Endometrial microvascular endothelial cells (primary cell): ENCODE measurements at regions not wholly inside any gene's neighbourhood (a gene's known extent, or its start where the extent isn't known, plus 50 kb on each side); places are given as distances from the start of the nearest gene placed in this dataset.

Source experiments
- in situ Hi-C: cut with HindIII; loops from 2 replicates; pipeline ENCODE4 v1.10.0; 2017; ENCODE audit warnings: low sequenced_read_pairs, low pct_unique_long_range_greater_than_20kb; ENCODE audit errors: inconsistent ontology term

- in situ Hi-C loops, result no loop called here
These were observed 394.3 kb downstream of the GADD45G start for GRCh38 chr9:89999176-89999533.

GRCh38 chr9:89999534-90000370 lies 394.9 kb downstream of the GADD45G start:
- in situ Hi-C loops, result no loop called here

DNA sequence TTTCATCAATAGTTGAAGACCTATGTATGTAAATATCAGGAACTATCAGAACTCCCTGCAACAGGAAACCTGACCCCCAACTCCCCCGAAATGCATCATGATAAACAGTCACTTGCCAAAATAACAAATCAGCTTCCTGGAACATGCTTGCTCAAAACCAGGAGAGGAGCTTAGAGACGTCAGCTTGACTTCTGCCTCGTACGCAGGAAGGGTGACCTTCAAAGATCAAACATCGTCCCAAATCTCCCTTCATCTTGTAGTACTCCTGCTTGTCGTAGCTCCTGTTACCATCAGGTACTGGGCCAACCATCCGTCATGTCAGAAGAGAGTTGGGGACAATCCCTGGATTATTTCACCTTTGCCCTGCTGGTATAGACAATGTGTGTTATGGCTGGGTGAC lies 396.1 kb downstream of the GADD45G start:
- in situ Hi-C loops, result no loop called here

DNA sequence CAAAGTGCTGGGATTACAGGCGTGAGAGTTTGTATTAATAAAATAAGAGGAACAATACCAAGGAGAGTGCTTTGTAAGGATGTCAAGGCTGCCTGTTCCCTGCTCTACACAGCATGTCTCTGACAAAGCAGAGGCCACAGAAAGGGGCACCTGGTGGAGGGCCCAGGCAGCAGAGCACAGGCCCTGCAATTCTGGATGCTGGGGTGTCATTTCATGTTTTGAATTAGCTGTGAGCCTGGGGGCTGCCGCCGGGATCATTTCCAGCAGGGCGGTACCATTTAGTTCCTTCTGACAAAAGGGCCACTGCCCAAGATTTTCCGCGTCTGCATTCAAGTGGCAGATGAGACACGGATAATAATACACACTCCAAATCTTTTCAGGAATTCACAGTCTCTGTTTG lies 396.9 kb downstream of the GADD45G start:
- in situ Hi-C loops, result no loop called here

DNA sequence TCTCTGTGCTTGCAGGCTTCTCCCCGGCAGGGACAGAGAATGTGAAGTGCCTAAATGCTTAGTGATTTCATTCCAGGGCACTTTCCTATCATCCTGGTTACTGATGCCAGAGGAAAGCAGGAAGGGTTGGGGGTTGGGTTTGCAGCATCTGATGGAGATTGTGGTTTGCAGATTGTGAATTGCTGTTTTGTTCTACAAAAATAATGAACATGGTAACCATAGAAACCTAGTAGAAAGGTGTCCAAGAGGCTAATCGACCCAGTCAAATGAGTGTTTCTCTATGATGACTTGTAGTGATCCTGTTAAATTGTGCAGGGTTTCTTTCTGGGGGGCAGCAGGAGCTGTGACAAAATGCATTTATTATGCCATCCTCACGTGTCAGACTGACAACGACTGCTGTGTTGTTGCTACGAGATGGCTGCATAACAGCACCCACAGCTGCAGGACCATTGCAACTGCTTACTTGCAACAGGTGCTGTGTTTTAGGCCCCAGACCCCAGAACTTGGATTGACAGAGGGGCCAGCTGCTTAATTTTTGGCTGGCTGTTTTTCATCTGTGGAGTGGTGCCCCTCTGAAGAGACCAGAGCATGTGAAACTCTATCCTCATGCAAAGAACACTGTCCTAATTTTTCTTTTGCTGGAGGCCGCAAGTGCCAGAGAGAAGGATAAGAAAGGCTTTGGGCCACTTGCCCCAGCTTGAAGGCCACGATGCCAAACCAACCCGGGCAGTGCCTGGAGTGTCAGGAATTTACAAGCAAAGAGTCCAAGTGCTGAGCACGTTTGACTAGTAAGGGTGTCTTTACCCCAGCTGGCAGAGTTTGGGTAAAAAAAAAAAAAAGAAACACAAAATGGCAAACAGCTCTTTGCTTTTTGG lies 397.8 kb downstream of the GADD45G start:
- in situ Hi-C loops, result no loop called here

- in situ Hi-C loops, result no loop called here
These were observed 400.6 kb downstream of the GADD45G start for GRCh38 chr9:90005388-90005787.

DNA sequence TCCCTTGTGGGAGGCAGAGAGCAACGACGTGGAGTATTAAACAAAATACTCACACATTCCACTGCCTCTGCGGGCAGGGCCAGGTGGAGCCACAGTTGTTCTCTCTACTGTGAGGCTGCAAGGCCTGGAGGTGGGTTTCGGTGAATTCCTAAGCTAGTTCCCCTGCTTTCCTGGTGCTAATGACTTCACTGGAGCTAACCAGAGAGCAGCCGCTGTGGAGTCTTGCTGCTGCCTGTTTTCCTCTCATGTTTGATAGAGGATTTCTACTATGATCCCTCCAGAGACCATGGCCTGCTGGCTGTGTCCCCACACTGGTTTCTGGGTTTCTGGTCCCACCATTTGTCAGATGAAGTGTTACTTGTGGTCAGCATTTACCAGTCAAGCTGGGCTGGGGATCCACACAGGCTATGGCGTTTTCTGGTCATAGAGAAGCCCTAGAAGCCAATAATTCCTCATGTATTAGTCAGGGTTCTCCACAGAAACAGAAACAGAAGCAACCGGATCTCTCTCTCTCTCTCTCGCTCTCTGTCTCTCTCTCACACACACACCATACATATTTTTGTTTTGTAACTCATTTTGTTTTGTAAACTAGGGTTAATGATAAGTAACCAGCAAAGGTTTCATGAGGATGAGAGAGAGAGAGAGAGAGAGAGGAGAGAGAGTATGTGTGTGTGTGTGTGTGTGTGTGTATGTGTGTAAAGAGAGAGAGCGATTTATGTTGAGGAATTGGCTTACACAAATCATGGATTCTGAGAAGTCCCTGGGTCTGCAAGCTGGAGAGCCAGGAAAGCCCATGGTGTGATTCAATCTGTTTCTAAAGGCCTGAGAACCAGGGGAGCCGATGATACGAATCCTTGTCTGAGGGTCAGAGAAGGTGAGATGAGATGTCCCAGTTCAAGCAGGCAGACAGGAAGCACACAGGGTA lies 403.0 kb downstream of the GADD45G start:
- in situ Hi-C loops, result no loop called here

GRCh38 chr9:90009447-90009846 lies 404.6 kb downstream of the GADD45G start:
- in situ Hi-C loops, result no loop called here

GRCh38 chr9:90010793-90011192 lies 406.0 kb downstream of the GADD45G start:
- in situ Hi-C loops, result no loop called here

DNA sequence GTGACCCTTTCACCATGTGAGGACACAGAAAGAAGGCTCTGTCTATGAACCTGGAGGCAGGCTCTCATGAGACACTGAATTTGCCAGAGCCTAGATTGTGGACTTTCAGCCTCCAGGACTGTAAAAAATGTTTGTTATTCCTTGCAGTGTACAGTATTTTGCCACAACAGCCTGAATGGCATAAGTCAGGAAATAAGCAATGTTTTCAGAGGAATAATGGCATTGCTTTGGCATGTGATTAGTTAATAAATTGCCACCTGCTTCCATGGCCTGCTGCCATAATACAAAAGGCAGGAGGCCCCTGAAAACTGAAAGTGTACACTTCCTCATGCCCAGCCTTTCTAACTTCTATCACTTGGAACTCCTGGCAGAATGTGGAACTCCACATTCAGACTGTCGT lies 408.1 kb downstream of the GADD45G start:
- in situ Hi-C loops, result no loop called here

DNA sequence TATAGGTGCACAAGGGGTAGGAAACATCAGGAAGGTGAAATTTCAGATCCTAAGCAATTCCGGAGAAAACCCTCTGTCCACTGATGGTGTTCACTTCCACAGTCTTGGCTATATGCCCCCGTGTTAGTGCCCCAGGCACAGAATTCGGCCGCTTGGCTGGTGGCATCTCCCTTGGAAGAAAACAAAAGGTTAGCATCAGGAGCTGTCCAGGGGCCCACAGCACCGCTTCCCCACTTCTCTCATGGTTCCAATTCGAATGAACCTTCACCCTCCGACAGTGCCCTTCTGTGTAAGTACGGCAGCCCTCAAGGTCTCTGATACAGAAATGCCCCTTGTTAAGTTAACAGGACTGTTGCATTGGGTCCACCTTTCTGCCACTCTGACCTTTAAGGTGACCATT lies 409.0 kb downstream of the GADD45G start:
- in situ Hi-C loops, result no loop called here

DNA sequence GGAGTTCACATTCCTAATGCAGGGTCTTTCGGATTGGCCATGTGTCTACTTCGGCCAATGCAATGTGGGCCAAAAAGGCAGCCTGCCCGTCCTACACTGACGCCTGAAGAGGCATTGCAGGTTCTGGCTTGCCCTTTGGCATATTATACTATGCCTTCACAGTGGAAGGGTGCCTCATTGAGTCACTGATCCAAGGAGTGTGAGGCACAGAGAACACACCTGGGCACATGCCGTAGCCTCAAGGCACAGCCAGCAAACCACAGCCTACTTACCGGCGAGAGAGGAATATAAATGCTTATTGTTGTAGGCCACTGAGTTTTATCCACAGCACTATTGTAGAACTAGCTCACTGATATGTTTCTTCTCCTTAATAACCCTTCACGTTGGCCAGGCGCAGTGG lies 409.6 kb downstream of the GADD45G start:
- in situ Hi-C loops, result no loop called here

GRCh38 chr9:90016272-90016671 lies 411.5 kb downstream of the GADD45G start:
- in situ Hi-C loops, result no loop called here

GRCh38 chr9:90017679-90018078 lies 412.9 kb downstream of the GADD45G start:
- in situ Hi-C loops, result no loop called here

- in situ Hi-C loops, result no loop called here
These were observed 413.9 kb downstream of the GADD45G start for GRCh38 chr9:90018688-90019087.

DNA sequence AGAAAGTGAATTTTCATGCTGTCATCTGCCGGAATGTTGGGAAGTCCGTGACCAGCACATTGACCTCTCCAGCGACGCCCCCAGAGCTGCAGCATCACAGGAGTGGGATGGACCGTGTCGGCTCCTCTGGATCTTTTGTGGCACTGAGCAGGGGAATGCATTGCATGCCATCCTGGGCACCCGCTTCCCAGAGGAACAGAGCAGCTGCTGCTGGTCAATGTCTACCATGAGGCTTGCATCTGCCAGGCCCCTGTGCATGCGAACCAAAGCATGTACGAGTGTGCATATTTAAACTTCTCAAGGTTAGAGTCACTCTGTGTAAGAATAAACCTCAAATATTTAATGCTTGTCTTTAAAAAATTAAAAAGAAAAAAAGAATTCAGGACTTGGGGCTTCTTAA lies 414.8 kb downstream of the GADD45G start:
- in situ Hi-C loops, result no loop called here

- in situ Hi-C loops, result no loop called here
These were observed 415.6 kb downstream of the GADD45G start for GRCh38 chr9:90020276-90020871.

DNA sequence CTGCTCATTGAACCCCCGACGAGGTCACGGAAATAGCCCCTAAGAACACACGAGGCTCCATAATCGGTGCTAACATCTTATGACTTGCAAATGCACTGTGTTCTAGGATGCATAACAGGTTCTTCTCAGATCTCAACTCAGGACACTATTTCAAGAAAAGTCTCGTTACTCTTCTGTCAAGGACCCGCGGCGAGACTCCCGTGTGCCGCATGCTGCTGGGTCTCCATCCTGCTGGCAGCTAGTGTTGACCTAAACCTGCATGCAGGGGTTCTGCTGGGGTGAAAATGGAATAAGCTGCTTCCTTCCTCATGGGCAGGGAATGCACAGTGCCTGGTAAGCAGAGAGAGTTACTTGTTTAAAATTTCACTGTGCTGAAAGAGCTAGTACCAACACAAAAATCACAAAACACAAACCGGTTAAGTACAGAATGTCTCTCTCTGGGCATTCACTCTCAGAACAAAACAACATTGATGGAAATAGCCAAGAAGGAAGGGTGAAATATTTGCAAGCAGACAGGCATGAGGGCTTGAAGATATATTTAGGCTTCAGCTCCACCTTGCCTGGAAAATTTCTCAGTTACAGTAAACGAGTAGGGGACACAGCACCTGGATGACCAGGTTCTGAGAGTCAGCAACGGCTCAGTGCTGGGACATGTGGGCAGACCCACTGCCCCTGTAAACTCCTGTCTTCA lies 416.5 kb downstream of the GADD45G start:
- in situ Hi-C loops, result no loop called here
